Right lobe of liver (tissue), 4 donors: ENCODE measurements at regions not wholly inside any gene's neighbourhood (a gene's known extent, or its start where the extent isn't known, plus 50 kb on each side); places are given as distances from the start of the nearest gene placed in this dataset.

ENCODE experiments used
- POLR2A ChIP-seq: fragments of 450-650 bp; IDR thresholded peaks from one replicate; pipeline ENCODE4 v1.6.1; 2017; ENCODE audit warnings: antibody characterized with exemption, mild to moderate bottlenecking
- TF ChIP-seq, protein P1 (sequence below), 4 donors: fragments of 200-600 bp in 3 of 4; fragments of 450-650 bp in 1 of 4; IDR thresholded peaks; one replicate each; pipeline versions ENCODE4 v1.5.1 to v1.8.0; 2016 to 2022; ENCODE audit warnings: antibody characterized with exemption in 4 of 4, mild to moderate bottlenecking in 2 of 4
- donor health status: DM: no; HTN: no; CAD: no.
- donor health status: DM: no; HTN: no; CAD: no.
- donor health status: DM: no; HTN: yes; CAD: no.

DNA sequence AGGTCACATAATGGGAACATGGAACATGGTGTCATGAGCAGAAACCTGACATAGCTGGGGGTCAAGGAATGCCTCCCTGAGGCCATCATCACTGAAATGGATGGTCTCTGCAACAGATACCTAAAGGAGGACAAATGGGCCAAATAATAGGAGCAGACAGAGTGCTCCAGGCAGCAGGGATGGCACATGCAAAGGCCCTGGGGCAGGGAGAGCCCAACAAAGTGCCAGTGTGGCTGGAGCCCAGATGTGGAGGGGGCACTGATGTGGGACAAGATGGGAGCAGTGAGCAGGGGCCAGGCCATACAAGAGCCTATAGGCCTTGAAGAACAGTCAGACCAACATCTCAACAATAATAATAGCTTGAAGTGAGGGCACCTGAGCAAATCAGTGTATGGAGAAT, 497.8 kb downstream of the MN1 start:
- TF ChIP-seq, protein P1, sequence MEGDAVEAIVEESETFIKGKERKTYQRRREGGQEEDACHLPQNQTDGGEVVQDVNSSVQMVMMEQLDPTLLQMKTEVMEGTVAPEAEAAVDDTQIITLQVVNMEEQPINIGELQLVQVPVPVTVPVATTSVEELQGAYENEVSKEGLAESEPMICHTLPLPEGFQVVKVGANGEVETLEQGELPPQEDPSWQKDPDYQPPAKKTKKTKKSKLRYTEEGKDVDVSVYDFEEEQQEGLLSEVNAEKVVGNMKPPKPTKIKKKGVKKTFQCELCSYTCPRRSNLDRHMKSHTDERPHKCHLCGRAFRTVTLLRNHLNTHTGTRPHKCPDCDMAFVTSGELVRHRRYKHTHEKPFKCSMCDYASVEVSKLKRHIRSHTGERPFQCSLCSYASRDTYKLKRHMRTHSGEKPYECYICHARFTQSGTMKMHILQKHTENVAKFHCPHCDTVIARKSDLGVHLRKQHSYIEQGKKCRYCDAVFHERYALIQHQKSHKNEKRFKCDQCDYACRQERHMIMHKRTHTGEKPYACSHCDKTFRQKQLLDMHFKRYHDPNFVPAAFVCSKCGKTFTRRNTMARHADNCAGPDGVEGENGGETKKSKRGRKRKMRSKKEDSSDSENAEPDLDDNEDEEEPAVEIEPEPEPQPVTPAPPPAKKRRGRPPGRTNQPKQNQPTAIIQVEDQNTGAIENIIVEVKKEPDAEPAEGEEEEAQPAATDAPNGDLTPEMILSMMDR (IDR thresholded peaks at IDR 0.05) = no peak
- no peak for TF ChIP-seq POLR2A
